ENCODE measurements at regions not wholly inside any gene's neighbourhood (a gene's known extent, or its start where the extent isn't known, plus 50 kb on each side); places are given as distances from the start of the nearest gene placed in this dataset.

- no peak for TF ChIP-seq PATZ1 (CRISPR knock-in tag; IDR thresholded peaks at IDR 0.05; ENCODE audit: borderline replicate concordance)
- no peak for TF ChIP-seq CSDC2 (CRISPR knock-in tag; IDR thresholded peaks at IDR 0.05)
- TF ChIP-seq ARNTL (CRISPR knock-in tag; IDR thresholded peaks at IDR 0.05; ENCODE audit: borderline replicate concordance, low read depth) = no peak
- TF ChIP-seq PPARA (CRISPR knock-in tag; IDR thresholded peaks at IDR 0.05; ENCODE audit: borderline replicate concordance) = no peak
- TF ChIP-seq OSR1 (CRISPR knock-in tag; IDR thresholded peaks at IDR 0.05) = no peak
- TF ChIP-seq CSRNP3 (CRISPR knock-in tag; IDR thresholded peaks at IDR 0.05) = no peak
- TF ChIP-seq ZFP30 (CRISPR knock-in tag; IDR thresholded peaks at IDR 0.05) = no peak
- TF ChIP-seq ZNF8 (CRISPR knock-in tag; IDR thresholded peaks at IDR 0.05) = no peak
- TF ChIP-seq ZNF565 (CRISPR knock-in tag; conservative IDR thresholded peaks at IDR 0.05; ENCODE audit: low read depth) = no peak
Measured at GRCh38 chr20:58569241-58570125, 54.3 kb upstream of the APCDD1L start.
